NOMO-1 (cell line): ENCODE measurements at regions not wholly inside any gene's neighbourhood (a gene's known extent, or its start where the extent isn't known, plus 50 kb on each side); places are given as distances from the start of the nearest gene placed in this dataset.
"Not testable (repeated sequence)": the region's sequence is repeated elsewhere in the genome, so short reads cannot be mapped to it uniquely, and the experiment has no call there.

Source experiments
- DNase-seq, 2 experiments: peaks; one replicate each; lab custom pipeline; 2025; ENCODE audit not compliant: unreplicated experiment in 2 of 2; lab: John Stamatoyannopoulos, UW

DNA sequence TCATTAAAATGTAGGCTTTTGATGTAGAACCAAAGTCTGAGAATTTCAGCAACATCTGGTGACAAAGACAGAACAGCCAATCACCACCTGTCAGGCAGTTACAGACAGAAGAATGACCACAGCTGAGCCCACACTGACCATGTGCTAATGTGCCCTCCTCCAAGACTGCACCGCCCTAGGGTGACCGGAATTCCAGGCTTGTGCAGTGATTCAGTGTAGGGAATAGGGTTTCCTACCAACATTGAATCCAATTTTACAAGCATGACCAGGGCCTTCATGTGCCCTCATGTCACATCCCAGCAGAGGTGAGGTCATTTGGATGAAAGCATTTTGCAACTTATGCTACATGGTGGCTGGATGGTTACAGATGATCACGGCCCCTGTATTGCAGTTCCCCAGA, 412.5 kb downstream of the SOX2 start:
- no peak for DNase-seq

DNA sequence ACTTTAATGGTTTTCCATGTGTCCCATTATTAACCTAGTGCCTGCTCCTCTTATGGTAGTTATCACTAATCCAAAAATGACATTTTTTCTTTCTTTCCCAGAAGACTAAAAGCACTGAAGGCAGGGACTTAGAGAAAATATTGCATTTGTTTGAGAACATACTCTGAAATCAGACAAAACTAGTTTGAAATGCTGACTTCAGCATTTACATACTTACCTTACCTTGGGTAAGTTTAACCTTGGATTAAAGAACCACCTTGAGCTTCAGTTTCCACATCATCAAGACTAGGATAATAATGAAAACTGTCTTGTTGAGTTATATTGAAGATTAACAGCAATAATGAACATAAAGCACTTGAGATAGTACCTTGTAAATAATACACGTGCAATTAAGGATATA, 413.0 kb downstream of the SOX2 start:
- no peak for DNase-seq

DNA sequence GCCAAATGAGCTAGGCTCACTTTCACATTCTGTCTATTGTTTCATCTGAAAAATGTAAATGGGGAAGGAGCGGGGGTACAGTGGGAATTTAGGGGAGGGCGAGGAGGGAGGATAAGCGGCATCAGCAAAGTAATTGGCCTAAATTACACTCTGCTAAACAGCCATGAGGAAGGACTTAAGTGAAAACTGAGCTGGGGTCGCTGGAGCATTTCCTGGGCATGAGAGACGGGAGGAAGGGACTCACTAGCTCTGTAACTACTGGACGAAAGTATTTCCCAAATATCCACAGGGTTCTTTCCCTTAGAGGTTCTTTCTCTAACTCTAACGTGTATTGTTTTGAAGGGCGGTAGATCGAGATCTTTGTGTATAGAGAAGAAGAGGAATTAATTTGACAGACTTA, 418.0 kb downstream of the SOX2 start:
- no peak for DNase-seq

DNA sequence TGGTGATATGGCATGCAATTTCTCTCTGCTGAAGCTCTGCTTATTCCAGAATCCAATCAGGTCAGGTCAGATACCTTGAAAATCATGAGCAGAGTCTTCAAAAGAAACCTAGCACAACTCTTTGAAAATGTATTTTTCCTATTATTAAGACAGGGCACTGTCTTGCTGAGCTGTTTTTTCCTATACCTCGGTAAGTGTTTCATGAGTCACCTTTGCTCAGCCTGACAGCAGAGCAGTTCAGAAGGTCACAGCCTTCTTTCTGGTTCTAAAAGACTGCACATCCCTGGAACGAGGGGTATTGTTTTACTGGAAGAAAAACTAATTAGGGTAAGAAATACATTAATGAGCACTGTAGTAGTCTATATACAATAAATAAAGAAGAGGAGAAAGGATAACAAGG, 422.0 kb downstream of the SOX2 start:
- DNase-seq: no peak

DNA sequence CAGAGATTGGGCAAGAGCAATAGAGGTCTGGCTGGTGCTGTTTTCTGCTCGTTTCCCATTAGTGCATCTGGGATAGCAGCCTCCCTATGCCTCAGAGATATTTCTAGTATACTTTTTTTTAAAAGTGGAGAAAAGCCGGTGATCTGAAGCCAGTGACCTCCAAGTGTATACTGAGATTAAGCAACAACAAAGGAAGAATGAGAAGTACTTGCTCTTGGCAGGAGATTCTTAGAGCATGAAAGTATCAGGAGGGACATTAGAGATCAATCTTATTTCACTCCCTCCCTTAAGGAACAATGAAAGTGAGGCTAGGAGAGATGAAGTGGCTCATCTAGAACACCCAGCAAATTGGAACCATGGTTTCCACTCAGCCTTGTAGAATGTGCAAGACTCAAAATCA, 423.3 kb downstream of the SOX2 start:
- DNase-seq: no peak

DNA sequence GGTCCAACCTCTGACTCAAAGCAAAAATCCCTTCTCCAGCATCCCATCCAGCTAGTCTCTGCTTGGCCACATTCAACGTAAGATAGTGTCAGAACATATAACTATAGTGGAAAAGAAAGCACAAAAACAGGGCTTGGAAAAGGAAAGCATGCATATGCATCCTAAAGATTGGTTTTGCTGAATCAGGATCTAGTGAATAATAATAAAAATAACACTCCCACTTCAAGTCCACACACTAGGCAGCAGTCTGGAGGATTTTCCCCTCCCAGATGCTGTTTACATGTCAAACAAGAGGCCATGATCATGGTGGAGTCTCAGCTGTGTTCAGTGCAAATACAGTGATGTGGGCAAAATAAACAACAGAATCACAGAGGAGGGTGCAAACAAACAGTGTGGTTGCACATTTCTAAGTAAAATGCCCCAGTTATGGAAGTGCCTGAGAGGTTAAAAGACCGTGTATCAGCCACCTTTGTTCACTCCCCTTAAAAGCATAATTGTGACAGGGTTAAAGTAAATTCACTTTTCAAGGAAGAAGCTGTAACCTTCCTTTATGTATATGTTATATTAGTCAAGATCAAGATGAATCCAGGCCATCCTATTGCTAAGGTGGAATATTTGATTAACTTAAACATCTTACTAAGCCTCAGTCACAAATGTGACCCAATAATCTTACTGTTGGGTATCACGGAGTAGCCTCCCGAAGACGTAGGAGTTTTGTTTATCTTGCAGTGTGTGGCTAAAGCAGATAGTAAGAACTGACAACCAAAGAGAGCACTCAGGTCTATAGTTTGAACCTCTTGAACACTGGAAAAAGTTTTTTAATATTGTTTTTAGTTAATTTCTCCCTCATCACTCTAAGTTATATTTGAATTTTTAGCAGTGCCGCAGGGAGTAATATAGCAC, 424.5 kb downstream of the SOX2 start:
- no peak for DNase-seq

DNA sequence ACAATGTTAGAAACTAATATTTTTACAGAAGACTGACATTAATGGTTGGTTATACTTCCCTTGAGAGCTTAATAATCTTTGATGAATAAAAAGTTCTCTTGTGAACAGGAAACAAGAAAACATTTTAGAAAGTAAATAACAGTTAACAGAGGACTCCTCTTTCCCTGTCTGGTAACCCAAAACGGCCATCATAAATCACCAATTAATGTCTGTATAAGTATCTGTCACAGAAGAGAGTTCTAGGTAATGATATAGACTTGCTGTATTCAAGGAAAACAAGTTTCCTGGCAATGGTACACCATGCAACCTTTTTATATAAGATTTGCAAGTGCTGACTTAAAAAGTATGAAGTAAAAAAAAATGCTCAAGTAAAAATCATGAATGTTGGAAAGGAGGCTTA, 426.7 kb downstream of the SOX2 start:
- no peak for DNase-seq

DNA sequence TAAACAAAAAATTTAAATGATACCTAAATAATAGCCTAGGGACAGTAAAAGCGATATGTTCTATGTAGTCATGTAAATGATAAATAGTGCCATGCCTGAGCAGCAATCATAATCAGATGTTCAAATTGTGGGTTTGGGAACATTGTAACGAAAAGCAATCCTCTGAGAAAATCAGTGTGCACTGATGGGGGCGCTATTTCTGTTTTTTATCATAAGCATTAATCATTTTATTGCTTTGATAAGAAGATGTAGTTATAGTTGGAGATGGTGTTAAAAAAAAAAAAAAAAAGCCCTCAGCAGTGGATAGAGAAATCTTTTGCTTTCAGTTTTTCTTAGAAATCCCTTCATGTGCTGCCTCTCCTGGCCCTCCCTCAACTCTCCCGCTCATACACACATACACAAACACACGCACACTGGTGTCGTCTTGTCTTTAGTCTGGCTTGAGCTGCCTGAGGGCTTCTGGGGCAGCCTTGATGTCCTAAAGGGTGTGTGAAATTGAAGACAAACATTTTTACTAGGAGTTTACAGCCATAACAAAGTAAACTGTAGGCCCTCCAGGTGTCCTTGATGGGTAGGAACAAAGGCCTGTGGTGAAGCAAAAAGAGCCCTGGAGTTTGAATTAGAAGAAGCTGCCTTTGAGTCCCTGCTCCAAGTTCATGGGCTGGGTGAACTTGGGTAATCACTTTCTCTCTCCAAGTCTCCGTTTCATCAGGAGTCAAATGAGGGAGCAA, 428.1 kb downstream of the SOX2 start:
- DNase-seq: no peak

DNA sequence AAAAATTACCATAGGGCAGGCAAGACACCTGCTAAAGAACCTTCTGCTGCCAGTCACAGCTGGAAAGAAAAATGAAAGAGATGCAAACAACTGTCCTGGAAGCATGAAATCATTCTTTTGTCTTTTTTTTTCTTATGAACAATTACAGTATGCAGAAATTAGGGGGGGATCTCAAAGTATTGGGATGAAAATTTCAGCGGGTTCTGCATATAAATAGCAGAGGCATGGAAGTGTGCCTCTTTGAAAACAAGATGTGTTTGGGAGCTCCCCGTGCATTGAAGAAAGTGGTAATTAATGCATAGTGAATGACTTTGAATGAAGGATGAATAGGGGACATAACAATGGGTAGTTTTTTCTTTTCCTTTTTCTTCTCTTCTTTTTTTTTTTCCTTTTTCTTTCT, 431.2 kb downstream of the SOX2 start:
- DNase-seq: no peak

DNA sequence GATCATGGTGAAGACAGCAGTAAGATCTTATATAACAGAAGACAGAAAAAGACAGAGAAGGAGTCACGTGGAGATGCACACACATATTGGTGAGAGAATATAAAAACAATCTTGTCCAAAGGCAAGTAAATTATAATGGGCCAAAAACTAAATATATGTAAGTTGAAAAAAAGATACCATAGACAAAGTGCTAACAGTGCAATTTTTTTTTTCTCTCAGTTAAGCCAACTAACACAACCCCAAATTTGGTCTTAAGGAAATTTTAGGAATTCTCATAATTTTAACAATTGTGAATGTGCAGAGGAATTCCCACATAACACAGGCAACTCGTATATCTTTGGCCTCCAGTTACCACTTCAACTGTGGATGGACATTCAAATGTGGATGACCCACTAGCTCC, 432.2 kb downstream of the SOX2 start:
- DNase-seq: no peak

DNA sequence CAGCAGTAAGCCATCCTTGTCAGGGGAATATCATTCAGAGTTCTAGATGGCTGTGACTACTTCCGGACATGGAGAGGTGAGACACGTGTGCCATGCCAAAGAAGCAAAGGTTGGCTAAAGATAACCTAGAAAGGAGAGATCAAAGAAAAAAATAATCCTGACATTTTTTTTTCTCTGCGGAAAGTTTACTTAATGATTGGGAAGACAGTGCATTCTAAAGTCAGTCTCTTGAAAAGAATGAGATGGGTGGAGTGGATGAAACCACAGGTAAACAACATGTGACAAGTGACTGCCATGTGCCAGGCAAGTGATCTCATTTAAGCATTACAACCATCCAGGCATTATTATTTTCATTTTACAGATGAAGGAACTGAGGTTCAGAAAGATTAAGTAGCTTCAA, 436.6 kb downstream of the SOX2 start:
- no peak for DNase-seq

DNA sequence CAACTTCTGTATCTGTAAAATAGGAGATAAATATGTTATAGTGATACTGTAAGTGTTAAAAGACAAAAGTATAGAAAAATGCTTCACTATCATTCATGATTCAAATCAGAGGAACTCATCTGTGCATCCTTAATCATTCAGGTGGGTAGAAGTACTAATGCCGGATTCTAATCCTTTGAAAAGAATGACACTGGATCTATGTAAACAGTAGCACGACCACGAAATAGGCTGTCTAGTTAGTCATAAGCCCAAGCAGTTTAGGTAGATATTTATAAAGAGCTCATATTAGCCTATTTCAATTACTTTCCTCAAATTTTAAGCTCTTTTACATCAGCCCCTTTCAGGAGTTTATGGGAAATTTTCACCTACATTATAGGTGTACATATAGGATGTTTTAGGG, 437.9 kb downstream of the SOX2 start:
- no peak for DNase-seq

DNA sequence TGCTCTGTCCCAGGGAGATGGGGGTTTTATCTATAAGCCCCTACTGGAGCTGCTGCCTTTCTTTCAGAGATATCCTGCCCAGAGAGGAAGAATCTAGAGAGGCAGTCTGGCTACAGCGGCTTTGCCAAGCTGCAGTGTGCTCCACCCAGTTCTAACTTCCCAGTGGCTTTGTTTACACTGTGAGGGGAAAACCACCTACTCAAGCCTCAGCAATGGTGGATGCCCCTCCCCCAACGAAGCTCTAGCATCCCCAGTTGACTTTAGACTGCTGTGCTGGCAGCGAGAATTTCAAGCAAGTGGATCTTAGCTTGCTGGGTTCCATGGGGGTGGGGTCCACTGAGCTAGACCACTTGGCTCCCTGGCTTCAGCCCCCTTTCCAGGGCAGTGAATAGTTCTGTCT, 444.6 kb downstream of the SOX2 start:
- DNase-seq: not testable (repeated sequence)

DNA sequence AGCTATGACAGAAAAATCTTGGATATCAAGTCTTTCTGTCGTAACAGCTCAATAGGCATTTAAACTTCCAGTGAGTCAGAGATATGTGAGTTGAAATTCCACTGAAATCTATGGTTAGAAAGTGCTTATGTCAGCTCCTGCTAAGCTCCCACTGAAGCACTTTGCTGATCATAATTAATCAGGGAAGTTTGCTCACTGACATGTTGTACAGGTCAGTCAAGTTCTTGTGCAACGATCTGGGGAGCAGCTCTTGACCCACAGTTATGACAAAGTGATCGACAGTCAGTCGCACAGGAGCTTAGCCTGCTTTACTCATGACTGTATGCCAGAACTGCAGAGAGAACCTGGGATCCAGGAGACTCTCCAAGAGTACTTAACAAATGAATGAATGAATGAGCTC, 453.5 kb downstream of the SOX2 start:
- no peak for DNase-seq

DNA sequence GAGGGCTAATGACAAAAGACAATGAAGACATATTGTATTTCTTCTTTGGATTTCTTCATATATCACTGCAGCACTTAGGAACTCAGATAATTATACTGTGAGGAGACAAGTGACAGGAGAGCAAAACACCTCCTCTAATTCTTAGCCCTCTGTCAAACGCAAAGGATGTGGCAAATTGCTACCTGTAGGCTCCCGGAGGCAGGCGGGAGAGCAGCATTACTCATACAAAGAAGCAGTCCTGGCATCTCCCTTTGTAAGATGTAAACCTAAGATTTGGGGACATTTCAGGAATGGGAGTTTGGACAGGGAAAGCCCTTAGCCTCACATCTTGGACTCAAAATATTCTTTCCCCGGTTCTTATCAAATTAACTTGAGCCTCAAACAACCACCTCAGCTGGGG, 460.8 kb downstream of the SOX2 start:
- DNase-seq: no peak

DNA sequence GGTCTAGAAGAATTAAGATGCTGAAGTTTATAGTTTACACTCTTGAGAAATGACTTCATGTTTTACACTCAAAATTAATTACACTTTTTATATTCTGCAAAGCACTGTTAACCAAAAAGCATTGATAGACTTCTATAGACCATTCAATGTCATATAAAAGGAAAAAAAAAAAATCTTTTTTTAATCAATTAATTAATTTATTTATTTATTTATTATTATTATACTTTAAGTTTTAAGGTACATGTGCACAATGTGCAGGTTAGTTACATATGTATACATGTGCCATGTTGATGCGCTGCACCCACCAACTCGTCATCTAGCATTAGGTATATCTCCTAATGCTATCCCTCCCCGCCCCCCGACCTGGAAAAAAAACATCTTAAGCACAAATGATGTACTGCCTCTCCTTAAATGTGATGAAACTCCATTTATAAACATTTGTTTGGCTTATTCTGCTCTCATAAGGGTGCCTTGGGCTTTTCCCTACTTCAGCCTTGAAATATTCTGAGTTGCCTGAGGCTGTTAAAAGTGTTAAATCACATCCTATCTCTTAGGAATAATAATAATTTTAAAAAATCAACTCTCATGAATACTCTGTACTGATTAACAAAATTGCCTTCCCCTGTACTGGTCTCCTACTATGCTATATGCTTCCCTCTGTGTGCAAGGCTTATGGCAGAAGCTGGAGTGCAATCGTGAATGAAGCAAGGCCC, 466.9 kb downstream of the SOX2 start:
- no peak for DNase-seq

DNA sequence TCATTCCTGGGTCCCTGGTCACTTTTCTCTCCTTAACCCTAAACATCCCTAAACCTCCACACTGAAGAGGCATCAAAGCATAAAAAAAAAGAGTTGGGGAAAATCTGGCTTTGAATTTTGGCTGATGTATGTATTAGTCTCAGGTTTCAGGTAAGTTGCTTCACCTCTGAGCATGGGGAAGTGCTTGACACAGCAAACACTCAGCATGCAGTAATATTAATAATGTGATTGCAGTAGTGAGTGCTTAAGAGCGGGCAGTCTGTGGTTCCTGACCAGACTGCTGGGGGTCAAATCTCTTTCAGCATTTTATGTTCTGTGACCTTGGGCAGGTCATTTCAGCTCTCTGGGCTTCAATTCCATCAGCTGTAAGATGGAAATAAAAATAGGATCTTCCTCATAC, 467.9 kb downstream of the SOX2 start:
- DNase-seq: no peak

DNA sequence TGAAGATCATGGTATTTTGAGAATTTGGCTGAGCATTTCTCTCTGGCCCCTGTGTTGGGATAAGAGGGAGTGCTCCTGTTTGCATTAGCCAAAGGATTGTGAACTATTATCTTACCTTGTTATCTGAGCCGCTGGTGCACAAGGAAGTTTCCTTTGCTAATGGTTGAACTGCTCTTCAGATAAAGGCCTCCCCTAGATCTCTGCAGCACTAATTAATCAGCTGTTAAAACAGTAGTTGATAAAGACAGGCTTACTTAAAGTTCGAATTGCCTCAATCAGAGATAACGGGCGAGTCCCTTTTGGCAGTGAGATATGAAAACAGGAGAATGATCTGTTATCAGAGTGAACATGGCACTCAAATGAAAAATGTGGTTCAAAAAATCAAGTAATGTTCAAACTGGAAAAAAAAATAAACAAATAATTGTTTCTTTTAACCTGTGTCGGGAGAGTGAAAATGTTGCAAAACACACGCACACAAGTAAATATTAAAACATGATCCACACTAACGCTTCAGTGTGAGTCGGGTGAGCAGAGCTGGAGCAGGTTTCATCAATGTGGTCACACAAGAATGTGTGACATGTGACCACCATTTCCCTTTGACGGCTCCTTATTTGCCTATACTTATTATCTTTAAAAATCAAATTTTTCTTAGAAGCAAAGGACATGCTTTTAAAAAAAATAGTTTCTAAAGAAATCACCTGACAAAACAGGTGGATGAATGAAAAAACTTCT, 469.1 kb downstream of the SOX2 start:
- no peak for DNase-seq

DNA sequence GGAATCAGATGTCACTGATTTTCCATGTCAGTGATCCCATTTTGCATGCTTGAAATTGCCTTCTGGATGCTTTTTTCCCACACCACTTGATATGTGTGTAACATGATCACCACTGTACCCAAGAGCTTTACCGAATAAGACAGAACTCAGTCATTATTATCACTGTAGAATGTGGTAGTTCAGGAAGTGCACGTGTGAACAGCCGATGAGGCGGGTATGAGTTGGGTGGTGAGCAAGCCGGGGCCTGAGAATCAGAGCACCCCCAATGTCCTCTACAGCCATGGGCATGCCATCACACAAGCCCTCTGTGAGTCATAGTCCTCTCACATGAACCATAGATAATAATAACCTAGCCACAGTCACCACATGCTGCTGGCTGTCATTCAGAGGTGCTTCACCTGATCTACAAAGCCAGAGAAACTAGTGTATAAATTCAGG, 470.8 kb downstream of the SOX2 start:
- DNase-seq: no peak

DNA sequence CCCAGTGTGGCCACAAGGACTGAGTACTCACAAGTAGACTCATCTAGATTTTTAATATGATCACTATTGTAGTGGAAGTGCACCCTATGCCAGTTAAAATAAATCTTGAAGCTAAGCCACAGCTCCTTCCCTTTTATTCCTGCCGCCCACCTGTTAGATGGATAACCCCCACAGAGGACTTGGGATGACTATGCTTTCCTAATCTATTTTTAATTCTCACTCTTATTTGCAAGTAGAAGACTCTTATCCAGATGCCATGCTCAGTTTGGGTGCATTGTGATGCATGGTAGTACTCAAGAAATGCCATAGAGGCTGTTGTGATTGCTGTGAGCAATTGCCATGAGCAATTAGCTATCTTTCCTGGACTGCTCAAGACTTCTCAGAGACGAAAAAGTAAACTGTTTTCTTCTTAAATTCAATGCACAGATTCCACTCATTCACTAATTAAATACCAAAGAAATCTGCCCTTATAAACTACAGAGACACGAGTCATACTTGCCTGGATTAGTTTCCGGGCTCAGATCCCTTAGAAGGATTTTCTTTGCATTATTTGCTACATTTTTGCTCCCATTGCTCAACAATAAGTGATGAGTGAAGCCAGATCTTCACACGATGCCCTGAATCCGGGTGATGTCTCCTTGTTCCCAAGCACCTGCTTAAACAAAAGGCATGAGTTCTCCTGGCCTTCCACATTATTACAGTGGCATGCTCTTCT, 472.1 kb downstream of the SOX2 start:
- DNase-seq: no peak
